ENCODE measurements at regions not wholly inside any gene's neighbourhood (a gene's known extent, or its start where the extent isn't known, plus 50 kb on each side); places are given as distances from the start of the nearest gene placed in this dataset.

DNA sequence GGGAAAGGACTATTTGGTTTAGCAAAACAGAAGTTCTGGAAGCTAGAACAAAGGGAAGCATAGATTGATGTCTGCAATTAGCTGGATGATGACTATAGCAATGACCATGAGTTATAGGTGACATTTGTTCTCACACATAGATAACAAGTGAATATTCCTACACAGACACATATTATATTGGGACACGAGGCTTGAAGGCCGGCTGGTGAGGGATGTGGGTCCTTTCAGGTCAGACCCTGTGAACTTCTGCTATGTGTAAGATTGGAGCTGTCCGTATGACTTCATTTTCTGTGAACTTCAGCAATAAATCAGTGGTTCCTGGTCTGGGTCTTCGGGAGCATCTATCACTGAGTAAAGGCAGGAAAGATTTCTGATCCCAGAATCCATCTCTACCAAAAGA lies 253.6 kb upstream of the CFAP20DC start:
- Histone ChIP-seq H3K4me1 (ENCODE audit: control insufficient read depth, insufficient read depth, low read length) (no peaks in the 10 kb centered on the region), H3K9me3 (replicated peaks; ENCODE audit: low read length) (no peaks in the 10 kb centered on the region), H3K4me3 (ENCODE audit: low read length) (no peak overlapping the region), H3K27me3 (ENCODE audit: control insufficient read depth, insufficient read depth, low read length) (no peaks in the 10 kb centered on the region), H3K36me3 (ENCODE audit: insufficient read depth, low read length) (no peaks in the 10 kb centered on the region), H3K9ac (ENCODE audit: low read depth, low read length) (no peak overlapping the region), H3K4me2 (ENCODE audit: low read length) (no peak overlapping the region)

DNA sequence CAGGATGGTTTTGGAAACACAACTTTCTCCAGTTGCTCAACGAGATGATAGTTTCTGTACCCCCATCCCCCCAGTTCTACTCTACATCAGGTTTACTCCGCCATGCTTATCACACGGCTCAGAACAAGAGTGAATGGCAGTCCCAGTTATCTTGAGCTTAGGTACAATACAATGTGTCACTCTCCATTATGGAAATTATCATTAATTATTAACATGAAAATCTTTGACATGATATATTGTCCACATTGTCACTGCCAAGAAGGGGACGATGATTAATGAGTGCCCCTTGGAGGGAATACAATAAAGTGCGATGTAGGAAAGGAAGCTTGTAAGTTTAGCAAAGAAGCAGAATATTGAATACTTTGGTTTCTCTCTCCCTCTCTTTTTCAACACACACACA lies 252.6 kb upstream of the CFAP20DC start:
- H3K36me3 ChIP-seq (ENCODE audit: insufficient read depth, low read length): no peaks in the 10 kb centered on the region
- H3K27me3 ChIP-seq (ENCODE audit: control insufficient read depth, insufficient read depth, low read length): no peaks in the 10 kb centered on the region
- no peaks in the 10 kb centered on the region for H3K4me1 ChIP-seq (ENCODE audit: control insufficient read depth, insufficient read depth, low read length)
- H3K4me3 ChIP-seq (ENCODE audit: low read length): no peak overlapping the region
- H3K4me2 ChIP-seq (ENCODE audit: low read length): no peak overlapping the region
- no peak overlapping the region for H3K9ac ChIP-seq (ENCODE audit: low read depth, low read length)
- no peaks in the 10 kb centered on the region for H3K9me3 ChIP-seq (replicated peaks; ENCODE audit: low read length)

DNA sequence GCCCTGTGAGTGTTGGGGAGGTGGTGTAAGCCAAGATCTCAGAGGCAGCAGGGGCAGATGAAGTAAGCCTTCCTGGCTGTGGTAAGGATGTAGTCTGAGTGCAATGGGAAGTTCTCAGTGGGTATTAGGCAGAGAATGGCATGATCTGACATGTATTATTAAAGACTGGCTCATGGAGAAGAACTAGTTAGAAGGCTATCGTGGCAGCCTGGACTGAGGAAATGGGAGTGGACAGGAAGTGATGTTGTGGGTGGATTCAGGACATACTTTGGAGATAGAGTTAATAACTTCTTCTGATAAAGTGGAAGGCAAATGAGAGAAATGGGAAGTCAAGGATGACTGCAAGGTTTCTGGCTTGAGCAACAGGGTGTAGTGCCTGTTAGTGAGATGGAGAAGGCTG lies 250.9 kb upstream of the CFAP20DC start:
- no peak overlapping the region for H3K4me3 ChIP-seq (ENCODE audit: low read length)
- no peak overlapping the region for H3K9ac ChIP-seq (ENCODE audit: low read depth, low read length)
- no peaks in the 10 kb centered on the region for H3K27me3 ChIP-seq (ENCODE audit: control insufficient read depth, insufficient read depth, low read length)
- no peaks in the 10 kb centered on the region for H3K9me3 ChIP-seq (replicated peaks; ENCODE audit: low read length)
- H3K4me2 ChIP-seq (ENCODE audit: low read length): no peak overlapping the region
- no peaks in the 10 kb centered on the region for H3K36me3 ChIP-seq (ENCODE audit: insufficient read depth, low read length)
- no peaks in the 10 kb centered on the region for H3K4me1 ChIP-seq (ENCODE audit: control insufficient read depth, insufficient read depth, low read length)

DNA sequence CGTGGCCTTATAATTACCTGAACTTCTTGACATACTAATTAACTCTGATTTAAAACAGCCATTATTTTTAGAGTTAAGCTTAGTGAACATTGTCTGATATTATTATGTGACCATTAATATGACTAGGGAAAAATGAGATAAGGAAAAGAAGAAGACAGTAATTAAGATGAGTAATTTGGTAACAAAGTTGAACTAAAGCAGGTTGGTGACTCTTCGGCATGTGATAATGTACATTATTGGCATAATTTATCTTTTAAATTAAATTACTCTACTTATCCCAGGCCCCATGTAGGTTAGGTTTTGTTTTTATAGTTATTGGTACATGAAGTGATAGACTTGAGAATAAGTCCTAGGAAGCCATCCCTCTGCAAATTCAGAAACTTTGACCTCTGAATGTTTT lies 249.7 kb upstream of the CFAP20DC start:
- no peak overlapping the region for H3K4me2 ChIP-seq (ENCODE audit: low read length)
- H3K4me3 ChIP-seq (ENCODE audit: low read length): no peak overlapping the region
- H3K4me1 ChIP-seq (ENCODE audit: control insufficient read depth, insufficient read depth, low read length): no peaks in the 10 kb centered on the region
- no peak overlapping the region for H3K9ac ChIP-seq (ENCODE audit: low read depth, low read length)
- H3K27me3 ChIP-seq (ENCODE audit: control insufficient read depth, insufficient read depth, low read length): no peaks in the 10 kb centered on the region
- no peaks in the 10 kb centered on the region for H3K9me3 ChIP-seq (replicated peaks; ENCODE audit: low read length)
- no peaks in the 10 kb centered on the region for H3K36me3 ChIP-seq (ENCODE audit: insufficient read depth, low read length)

DNA sequence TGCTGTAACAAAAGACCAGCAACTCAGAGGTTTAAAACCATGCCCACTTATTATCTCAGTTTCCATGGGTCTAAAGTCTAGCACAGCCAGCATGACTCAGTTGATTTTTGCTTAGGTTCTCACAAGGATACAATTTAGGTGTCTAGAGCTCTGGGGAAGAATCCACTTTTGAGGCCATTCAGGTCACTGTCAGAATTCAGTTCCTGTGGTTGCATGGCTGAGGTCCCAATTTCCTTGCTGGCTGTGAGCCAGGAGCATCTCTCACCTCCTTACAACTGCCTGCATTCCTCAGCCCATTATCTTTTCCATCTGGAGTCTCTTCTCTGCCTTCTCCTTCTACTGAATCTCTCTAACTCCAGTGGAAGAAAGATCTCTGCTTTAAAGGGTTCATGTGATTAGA lies 240.5 kb upstream of the CFAP20DC start:
- Histone ChIP-seq H3K27me3 (ENCODE audit: control insufficient read depth, insufficient read depth, low read length) (no peaks in the 10 kb centered on the region), H3K9ac (ENCODE audit: low read depth, low read length) (no peak overlapping the region), H3K4me1 (ENCODE audit: control insufficient read depth, insufficient read depth, low read length) (peaks cover 8% of the 10 kb centered on the region), H3K9me3 (replicated peaks; ENCODE audit: low read length) (no peaks in the 10 kb centered on the region), H3K36me3 (ENCODE audit: insufficient read depth, low read length) (no peaks in the 10 kb centered on the region), H3K4me3 (ENCODE audit: low read length) (no peak overlapping the region), H3K4me2 (ENCODE audit: low read length) (no peak overlapping the region)

DNA sequence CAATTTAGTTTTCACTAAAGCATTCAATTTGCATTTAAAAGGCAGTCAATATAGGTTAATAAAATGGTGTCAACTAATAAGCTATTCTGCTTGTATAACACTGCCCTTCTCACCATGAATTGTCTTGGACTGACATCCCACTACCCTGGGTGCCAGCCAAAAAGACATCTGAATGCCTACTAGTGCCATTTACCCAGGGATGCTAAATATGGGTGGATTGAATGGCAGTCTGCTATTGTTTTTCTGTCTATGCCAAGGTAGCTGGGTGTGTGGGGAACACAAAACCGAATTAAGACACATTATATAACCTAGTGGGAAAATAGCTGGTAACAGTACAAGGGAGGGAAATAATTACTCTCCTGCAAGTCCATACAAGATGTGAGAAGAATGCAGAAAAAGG lies 240.0 kb upstream of the CFAP20DC start:
- H3K9me3 ChIP-seq (replicated peaks; ENCODE audit: low read length): no peaks in the 10 kb centered on the region

DNA sequence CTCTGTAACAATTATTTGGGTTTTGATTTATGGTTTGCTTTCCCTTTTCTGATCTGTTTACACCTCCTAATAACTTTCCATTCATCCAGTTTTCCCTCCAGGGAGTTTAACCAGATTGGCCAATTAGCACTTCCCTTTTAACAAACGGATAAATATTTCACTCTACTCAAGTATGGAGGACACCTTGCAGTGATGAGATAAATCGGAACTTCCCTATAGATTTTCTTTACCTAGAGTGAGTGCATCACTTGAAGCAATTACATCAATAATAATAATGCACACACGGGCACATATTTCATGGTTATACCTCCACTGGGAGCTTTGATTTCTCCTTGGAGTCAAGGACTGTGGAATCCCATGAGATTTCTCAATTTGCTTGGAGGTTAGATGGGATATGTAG lies 239.1 kb upstream of the CFAP20DC start:
- H3K27me3 ChIP-seq (ENCODE audit: control insufficient read depth, insufficient read depth, low read length): no peaks in the 10 kb centered on the region
- no peak overlapping the region for H3K9ac ChIP-seq (ENCODE audit: low read depth, low read length)
- H3K4me2 ChIP-seq (ENCODE audit: low read length): no peak overlapping the region
- no peak overlapping the region for H3K4me3 ChIP-seq (ENCODE audit: low read length)
- H3K9me3 ChIP-seq (replicated peaks; ENCODE audit: low read length): no peaks in the 10 kb centered on the region
- no peaks in the 10 kb centered on the region for H3K36me3 ChIP-seq (ENCODE audit: insufficient read depth, low read length)
- peaks cover 8% of the 10 kb centered on the region for H3K4me1 ChIP-seq (ENCODE audit: control insufficient read depth, insufficient read depth, low read length)

More for the DNA sequence above, 240.0 kb upstream of the CFAP20DC start:
- no peaks in the 10 kb centered on the region for H3K36me3 ChIP-seq (ENCODE audit: insufficient read depth, low read length)
- no peak overlapping the region for H3K9ac ChIP-seq (ENCODE audit: low read depth, low read length)
- no peaks in the 10 kb centered on the region for H3K27me3 ChIP-seq (ENCODE audit: control insufficient read depth, insufficient read depth, low read length)
- no peak overlapping the region for H3K4me2 ChIP-seq (ENCODE audit: low read length)
- H3K4me1 ChIP-seq (ENCODE audit: control insufficient read depth, insufficient read depth, low read length): peaks cover 8% of the 10 kb centered on the region
- H3K4me3 ChIP-seq (ENCODE audit: low read length): no peak overlapping the region

DNA sequence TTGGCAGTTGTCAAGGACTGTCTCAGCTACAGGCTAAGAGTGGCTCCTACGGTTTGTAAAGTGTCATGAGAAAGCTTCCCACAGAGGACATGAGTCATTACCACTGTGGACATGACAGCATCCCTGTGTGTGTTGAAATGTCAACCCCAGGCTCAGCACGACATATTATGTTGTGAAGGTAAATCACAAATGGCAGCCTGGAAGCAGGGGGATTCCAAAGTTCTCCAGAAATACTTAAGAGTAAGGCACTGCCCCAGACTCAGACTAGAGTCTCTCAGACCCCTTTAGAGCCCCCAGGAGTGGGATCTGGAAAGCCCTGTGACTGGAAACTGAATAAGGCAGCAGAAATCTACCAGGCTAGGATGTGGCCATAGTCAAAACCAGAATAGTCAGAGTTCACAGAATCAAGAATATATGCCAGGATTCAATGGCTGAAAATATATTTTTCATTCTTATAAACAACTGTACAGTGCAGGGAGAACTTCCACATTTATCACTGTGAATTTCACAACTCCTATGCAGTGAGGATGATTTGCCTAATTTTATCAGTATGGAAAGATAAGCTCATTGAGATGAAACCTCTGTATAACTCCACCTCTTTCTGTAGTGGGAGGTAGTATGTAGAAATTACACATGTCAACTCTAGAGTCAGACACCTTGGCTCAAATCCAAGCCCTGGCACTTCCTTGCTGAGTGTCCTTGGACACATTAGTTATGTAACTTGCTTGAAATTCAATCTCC lies 237.1 kb upstream of the CFAP20DC start:
- no peaks in the 10 kb centered on the region for H3K9me3 ChIP-seq (replicated peaks; ENCODE audit: low read length)
- no peaks in the 10 kb centered on the region for H3K36me3 ChIP-seq (ENCODE audit: insufficient read depth, low read length)

DNA sequence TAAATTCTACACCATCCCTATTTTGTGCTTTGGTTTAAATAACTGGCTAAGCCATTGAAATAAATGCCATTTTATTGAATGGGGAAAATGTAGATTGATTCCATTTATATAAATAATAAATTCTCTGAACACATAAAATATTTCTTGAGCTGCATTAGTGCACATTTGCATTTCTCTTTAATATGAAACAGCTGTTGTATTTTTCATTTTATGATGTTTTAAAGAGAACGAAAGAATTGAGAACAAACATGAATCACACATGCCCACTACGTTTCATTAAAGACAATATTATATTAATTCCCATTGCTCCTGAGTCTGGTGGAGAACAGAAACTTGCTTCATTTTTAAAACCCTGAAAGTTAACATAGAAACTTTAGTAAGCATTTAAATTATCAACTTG lies 235.7 kb upstream of the CFAP20DC start:
- Histone ChIP-seq H3K9ac (ENCODE audit: low read depth, low read length) (no peak overlapping the region), H3K4me1 (ENCODE audit: control insufficient read depth, insufficient read depth, low read length) (peaks cover 8% of the 10 kb centered on the region), H3K36me3 (ENCODE audit: insufficient read depth, low read length) (no peaks in the 10 kb centered on the region), H3K9me3 (replicated peaks; ENCODE audit: low read length) (no peaks in the 10 kb centered on the region), H3K4me3 (ENCODE audit: low read length) (no peak overlapping the region), H3K27me3 (ENCODE audit: control insufficient read depth, insufficient read depth, low read length) (no peaks in the 10 kb centered on the region), H3K4me2 (ENCODE audit: low read length) (no peak overlapping the region)

More for the DNA sequence above, 237.1 kb upstream of the CFAP20DC start:
- Histone ChIP-seq H3K27me3 (ENCODE audit: control insufficient read depth, insufficient read depth, low read length) (no peaks in the 10 kb centered on the region), H3K4me2 (ENCODE audit: low read length) (no peak overlapping the region), H3K9ac (ENCODE audit: low read depth, low read length) (no peak overlapping the region), H3K4me3 (ENCODE audit: low read length) (no peak overlapping the region), H3K4me1 (ENCODE audit: control insufficient read depth, insufficient read depth, low read length) (peaks cover 8% of the 10 kb centered on the region)

DNA sequence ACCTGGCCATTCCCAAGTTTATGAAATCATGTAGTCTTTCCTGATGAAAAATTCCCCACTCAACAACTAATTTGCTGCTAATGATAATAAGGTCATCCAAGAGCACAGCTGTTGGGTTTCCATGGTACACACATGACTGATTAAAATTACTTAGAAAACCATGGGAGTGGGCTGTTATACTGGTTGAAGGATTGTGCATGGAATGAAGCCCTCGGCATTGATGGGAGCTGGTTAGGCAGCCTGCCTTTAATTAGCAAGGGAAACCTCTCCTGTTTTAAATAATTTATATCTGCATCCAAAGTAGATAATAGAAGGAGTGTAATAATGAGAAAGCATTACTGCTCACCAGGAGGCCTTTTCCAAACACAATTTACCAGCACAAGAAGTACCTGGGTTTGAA lies 235.1 kb upstream of the CFAP20DC start:
- no peak overlapping the region for H3K9ac ChIP-seq (ENCODE audit: low read depth, low read length)
- H3K36me3 ChIP-seq (ENCODE audit: insufficient read depth, low read length): no peaks in the 10 kb centered on the region
- H3K4me2 ChIP-seq (ENCODE audit: low read length): no peak overlapping the region
- no peaks in the 10 kb centered on the region for H3K9me3 ChIP-seq (replicated peaks; ENCODE audit: low read length)
- peaks cover 8% of the 10 kb centered on the region for H3K4me1 ChIP-seq (ENCODE audit: control insufficient read depth, insufficient read depth, low read length)
- no peaks in the 10 kb centered on the region for H3K27me3 ChIP-seq (ENCODE audit: control insufficient read depth, insufficient read depth, low read length)
- H3K4me3 ChIP-seq (ENCODE audit: low read length): no peak overlapping the region

DNA sequence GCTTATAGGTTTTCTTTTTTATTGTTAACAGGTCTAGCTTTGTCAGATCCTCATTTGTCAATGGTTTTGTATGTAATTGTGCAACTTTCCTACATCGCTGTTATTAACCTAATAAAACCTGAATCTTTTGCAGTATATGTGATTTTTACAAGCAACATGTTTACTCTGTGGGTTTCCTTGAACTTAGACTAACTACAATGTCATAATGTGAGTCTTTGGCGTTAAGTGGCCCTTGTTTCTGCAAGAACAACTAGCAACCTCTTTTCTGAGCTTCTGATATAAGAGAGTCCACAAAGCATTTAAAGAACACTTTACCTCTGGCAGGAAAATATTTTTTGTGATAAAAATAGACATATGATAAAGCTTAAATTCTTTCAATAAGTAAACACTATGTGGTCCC lies 230.3 kb upstream of the CFAP20DC start:
- H3K27me3 ChIP-seq (ENCODE audit: control insufficient read depth, insufficient read depth, low read length): no peaks in the 10 kb centered on the region
- no peaks in the 10 kb centered on the region for H3K4me1 ChIP-seq (ENCODE audit: control insufficient read depth, insufficient read depth, low read length)
- H3K4me3 ChIP-seq (ENCODE audit: low read length): no peak overlapping the region
- no peak overlapping the region for H3K9ac ChIP-seq (ENCODE audit: low read depth, low read length)
- no peaks in the 10 kb centered on the region for H3K36me3 ChIP-seq (ENCODE audit: insufficient read depth, low read length)
- H3K4me2 ChIP-seq (ENCODE audit: low read length): no peak overlapping the region
- H3K9me3 ChIP-seq (replicated peaks; ENCODE audit: low read length): no peaks in the 10 kb centered on the region

DNA sequence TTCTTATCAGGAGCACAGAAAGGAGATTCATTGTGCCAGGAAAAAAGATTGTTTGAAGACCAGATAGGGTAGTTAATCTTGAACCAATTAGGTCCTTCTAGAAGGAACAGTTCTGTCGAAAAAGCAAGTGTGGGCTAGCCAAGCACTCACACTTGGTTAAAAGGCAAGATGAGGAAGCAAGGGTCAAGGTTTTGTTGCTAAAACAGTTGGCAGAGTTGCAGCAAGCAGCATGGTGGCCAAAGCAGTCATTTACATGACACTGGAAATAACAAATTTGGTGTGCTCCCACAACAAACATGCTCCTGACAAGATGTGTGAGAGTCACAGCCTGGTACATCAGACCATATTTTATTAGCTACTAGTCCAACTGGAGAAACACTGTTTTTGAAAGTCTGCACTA lies 228.0 kb upstream of the CFAP20DC start:
- no peak overlapping the region for H3K4me3 ChIP-seq (ENCODE audit: low read length)
- no peak overlapping the region for H3K9ac ChIP-seq (ENCODE audit: low read depth, low read length)
- H3K9me3 ChIP-seq (replicated peaks; ENCODE audit: low read length): no peaks in the 10 kb centered on the region
- no peak overlapping the region for H3K4me2 ChIP-seq (ENCODE audit: low read length)
- no peaks in the 10 kb centered on the region for H3K36me3 ChIP-seq (ENCODE audit: insufficient read depth, low read length)
- H3K27me3 ChIP-seq (ENCODE audit: control insufficient read depth, insufficient read depth, low read length): no peaks in the 10 kb centered on the region
- H3K4me1 ChIP-seq (ENCODE audit: control insufficient read depth, insufficient read depth, low read length): no peaks in the 10 kb centered on the region
